ENCODE measurements at regions not wholly inside any gene's neighbourhood (a gene's known extent, or its start where the extent isn't known, plus 50 kb on each side); places are given as distances from the start of the nearest gene placed in this dataset.

DNA sequence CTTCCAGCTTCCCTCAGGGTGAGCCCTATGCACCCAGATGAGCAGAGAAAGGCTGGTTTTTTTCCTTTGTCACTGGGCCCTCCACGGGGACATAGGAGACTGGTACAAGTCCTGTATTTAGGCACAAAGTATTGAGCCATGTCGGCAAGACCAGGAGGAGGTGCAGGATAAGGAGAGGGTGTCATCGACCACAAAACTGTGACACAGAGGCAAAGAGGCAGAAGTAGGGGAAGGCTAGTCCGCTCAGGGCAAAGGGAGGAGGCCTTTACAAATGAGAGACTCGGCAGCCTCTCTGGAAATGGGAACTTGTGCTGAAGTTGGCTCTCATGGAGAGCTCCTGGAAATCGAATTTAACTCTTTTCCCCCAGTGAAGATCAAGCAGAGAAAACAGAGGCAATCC, 70.7 kb upstream of the CAMK1G start:
- intact Hi-C loops (cut with micrococcal nuclease) = loop anchor here (5.0 kb wide), 1 partner anchor 311 kb away; no protein-coding TSS in a partner anchor
- Mint-ChIP-seq H3K4me3 (no peak overlapping the region), H3K27me3 (ENCODE audit: low read depth) (peaks cover 9% of the 10 kb centered on the region), H3K36me3 (ENCODE audit: low read depth) (no peaks in the 10 kb centered on the region), H3K27ac (no peak overlapping the region), H3K4me1 (ENCODE audit: low read depth) (no peaks in the 10 kb centered on the region), H3K9me3 (no peaks in the 10 kb centered on the region)
- DNase-seq = no peak
- CTCF ChIA-PET = interaction anchor here (0.7 to 2.0 kb wide), 8 partner anchors 11 to 264 kb away, joined by 3 to 7 read pairs (median 4); no protein-coding TSS in a partner anchor

DNA sequence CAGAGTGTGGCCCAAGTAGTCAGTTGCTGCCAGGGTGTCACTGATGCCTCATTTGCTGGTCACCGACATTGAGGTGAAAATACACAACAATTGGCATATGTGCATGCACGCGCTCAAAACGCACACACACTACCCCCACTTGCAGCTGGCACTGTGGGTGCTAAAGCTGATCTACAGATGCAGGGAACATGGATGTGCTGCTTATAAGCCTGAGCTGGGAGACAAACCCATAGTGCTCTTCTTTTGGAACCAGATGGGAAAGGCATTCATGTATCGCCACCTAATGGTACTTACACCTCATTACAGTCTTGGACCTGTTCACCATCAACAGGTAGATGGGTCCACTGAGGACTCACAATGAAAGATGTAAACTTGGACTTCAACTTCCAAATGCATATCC, 70.3 kb upstream of the CAMK1G start:
- Mint-ChIP-seq H3K9me3 (no peaks in the 10 kb centered on the region), H3K27me3 (ENCODE audit: low read depth) (peaks cover 11% of the 10 kb centered on the region), H3K36me3 (ENCODE audit: low read depth) (no peaks in the 10 kb centered on the region), H3K4me3 (no peak overlapping the region), H3K27ac (no peak overlapping the region), H3K4me1 (ENCODE audit: low read depth) (no peaks in the 10 kb centered on the region)
- CTCF ChIA-PET = interaction anchor here (0.7 to 2.0 kb wide), 8 partner anchors 12 to 265 kb away, joined by 3 to 7 read pairs (median 4); no protein-coding TSS in a partner anchor
- DNase-seq = no peak
- intact Hi-C loops (cut with micrococcal nuclease) = loop anchor here (5.0 kb wide), 1 partner anchor 311 kb away; no protein-coding TSS in a partner anchor

DNA sequence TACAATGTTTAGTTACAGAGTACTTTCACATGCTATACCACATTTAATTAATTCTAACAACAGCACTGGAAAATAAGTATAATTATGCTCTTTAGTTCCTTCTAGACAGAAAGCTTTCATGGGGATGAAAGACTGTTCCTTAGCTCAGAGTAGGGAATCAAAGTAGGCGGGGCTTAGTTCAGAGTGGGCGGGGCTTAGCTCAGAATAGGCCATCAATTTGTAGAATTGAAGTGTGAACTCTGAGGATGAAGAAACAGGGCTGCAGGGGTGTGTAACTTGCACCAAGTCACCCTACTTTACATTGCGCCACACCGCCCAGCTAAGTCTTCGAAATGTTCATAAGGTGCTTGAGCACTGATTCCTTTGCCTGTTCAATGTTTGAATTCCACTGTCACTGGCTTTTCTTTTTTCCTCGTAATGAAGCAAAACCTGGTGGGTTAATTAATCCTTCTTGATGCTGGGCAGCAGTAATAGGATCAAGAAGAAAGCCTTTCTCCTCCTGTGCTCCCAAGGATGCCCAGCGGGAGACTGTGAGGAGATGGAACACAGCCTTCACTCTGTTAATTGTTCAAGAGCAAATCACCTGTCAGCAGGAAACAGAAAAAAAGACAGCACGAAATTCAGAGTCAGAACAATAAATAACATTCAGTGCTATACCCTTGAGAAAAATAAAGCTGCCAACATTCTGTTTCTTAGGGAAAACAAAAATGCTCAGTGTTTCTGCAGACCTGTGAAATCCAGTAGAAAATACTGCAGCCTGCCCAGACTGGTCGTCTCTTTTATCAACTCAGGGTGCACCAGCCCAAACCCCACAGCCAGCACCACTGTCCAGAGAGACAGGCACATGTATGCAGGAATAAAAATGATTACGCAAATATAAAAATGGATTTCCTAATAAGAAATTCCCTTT, 66.5 kb upstream of the CAMK1G start:
- DNase-seq = no peak
- no peak overlapping the region for H3K27ac Mint-ChIP-seq
- no peaks in the 10 kb centered on the region for H3K36me3 Mint-ChIP-seq (ENCODE audit: low read depth)
- H3K9me3 Mint-ChIP-seq = no peaks in the 10 kb centered on the region
- peaks cover 12% of the 10 kb centered on the region for H3K27me3 Mint-ChIP-seq (ENCODE audit: low read depth)
- CTCF ChIA-PET = interaction anchor here (1.6 kb wide), 1 partner anchor 53 kb away, joined by 6 read pairs; no protein-coding TSS in a partner anchor
- no peak overlapping the region for H3K4me3 Mint-ChIP-seq
- no peaks in the 10 kb centered on the region for H3K4me1 Mint-ChIP-seq (ENCODE audit: low read depth)
- intact Hi-C loops (cut with micrococcal nuclease) = no loop called here

DNA sequence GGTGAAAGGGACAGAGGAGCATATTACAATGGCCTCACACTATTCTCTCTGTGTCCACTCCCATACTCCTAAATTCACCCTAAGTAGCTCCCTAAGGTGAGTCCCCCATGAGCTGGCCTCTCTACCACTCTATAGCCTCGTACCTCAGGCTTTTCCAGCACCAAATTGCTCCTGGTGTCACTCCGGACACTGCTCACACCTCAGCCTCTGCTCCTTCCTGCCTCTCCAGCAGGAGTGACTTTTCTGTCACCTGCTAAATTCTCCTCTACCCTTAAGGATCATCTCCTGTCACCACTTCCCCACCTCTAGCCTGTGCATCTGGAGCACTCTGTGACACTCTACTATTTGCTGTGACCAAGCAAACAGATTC, 65.8 kb upstream of the CAMK1G start:
- H3K36me3 Mint-ChIP-seq (ENCODE audit: low read depth) = no peaks in the 10 kb centered on the region
- intact Hi-C loops (cut with micrococcal nuclease) = no loop called here
- DNase-seq = no peak
- peaks cover 12% of the 10 kb centered on the region for H3K27me3 Mint-ChIP-seq (ENCODE audit: low read depth)
- H3K9me3 Mint-ChIP-seq = no peaks in the 10 kb centered on the region
- no peak overlapping the region for H3K4me3 Mint-ChIP-seq
- no peak overlapping the region for H3K27ac Mint-ChIP-seq
- CTCF ChIA-PET = no interaction called here
- no peaks in the 10 kb centered on the region for H3K4me1 Mint-ChIP-seq (ENCODE audit: low read depth)

DNA sequence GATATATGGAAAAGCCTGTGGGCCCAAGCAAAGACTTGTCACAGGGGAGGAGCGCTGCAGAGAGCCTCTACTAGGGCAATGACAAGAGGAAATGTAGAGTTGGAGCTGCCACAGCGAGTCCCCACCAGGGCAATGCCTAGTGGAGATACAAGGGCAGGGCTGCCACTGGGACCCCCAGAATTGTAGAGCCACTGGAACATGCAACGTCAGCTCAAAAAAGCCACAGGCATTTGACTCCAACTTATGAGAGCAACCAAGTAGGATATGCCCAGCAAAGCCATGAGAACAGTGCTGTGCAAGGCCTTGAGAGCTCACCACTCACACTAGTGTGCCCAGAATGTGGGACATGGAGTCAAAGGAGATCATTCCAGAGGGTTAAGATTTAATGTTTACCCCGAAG, 63.7 kb upstream of the CAMK1G start:
- DNase-seq = no peak
- no peak overlapping the region for H3K4me3 Mint-ChIP-seq
- no peaks in the 10 kb centered on the region for H3K4me1 Mint-ChIP-seq (ENCODE audit: low read depth)
- H3K9me3 Mint-ChIP-seq = no peaks in the 10 kb centered on the region
- H3K36me3 Mint-ChIP-seq (ENCODE audit: low read depth) = no peaks in the 10 kb centered on the region
- peaks cover 12% of the 10 kb centered on the region for H3K27me3 Mint-ChIP-seq (ENCODE audit: low read depth)
- intact Hi-C loops (cut with micrococcal nuclease) = no loop called here
- no peak overlapping the region for H3K27ac Mint-ChIP-seq
- CTCF ChIA-PET = no interaction called here

DNA sequence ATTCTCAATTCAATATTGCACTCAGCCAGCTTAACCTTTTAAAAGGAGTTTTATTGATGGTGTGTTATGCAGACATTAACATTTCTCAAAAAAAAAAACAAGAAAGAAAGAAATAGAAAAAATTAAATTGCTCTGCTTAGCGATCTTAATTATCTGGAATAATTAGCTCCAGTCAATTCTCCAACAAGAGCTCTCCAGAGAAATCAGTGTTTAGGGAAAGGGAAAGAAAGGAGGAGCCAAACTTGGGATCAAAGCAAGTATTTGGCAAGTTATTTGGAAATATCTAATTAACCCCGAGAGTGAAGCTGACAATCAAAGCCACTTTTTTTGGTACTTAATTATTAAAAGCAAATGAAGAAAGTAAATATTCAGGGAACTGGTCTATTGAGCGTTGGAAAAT, 60.7 kb upstream of the CAMK1G start:
- H3K36me3 Mint-ChIP-seq (ENCODE audit: low read depth) = no peaks in the 10 kb centered on the region
- no peak for DNase-seq
- H3K27me3 Mint-ChIP-seq (ENCODE audit: low read depth) = peaks cover 8% of the 10 kb centered on the region
- H3K4me3 Mint-ChIP-seq = no peak overlapping the region
- CTCF ChIA-PET = no interaction called here
- intact Hi-C loops (cut with micrococcal nuclease) = no loop called here
- H3K9me3 Mint-ChIP-seq = no peaks in the 10 kb centered on the region
- H3K27ac Mint-ChIP-seq = no peak overlapping the region
- H3K4me1 Mint-ChIP-seq (ENCODE audit: low read depth) = no peaks in the 10 kb centered on the region

DNA sequence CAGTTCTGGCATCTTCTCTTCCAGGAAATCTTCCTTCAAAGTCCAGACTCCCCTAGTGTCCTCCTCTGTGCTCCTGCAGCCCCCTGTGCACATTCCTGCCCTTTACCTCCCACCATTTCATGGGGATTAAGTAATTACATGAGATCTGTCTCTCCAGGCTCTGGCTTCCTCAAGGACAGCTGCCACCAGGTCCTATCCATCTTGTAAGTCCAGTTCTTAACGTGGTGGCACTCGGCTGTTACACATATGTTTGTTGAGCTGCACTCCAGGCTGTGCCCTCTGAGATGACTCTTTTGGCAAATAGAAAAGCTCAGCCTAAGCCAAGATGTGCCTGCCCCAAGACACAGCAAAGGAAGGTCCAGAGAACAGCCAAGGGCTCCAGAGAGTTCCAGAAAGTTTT, 57.4 kb upstream of the CAMK1G start:
- Mint-ChIP-seq H3K27me3 (ENCODE audit: low read depth) (peaks cover 13% of the 10 kb centered on the region), H3K4me3 (no peak overlapping the region), H3K9me3 (no peaks in the 10 kb centered on the region), H3K4me1 (ENCODE audit: low read depth) (no peaks in the 10 kb centered on the region), H3K36me3 (ENCODE audit: low read depth) (no peaks in the 10 kb centered on the region), H3K27ac (no peak overlapping the region)
- intact Hi-C loops (cut with micrococcal nuclease) = no loop called here
- CTCF ChIA-PET = no interaction called here
- no peak for DNase-seq

DNA sequence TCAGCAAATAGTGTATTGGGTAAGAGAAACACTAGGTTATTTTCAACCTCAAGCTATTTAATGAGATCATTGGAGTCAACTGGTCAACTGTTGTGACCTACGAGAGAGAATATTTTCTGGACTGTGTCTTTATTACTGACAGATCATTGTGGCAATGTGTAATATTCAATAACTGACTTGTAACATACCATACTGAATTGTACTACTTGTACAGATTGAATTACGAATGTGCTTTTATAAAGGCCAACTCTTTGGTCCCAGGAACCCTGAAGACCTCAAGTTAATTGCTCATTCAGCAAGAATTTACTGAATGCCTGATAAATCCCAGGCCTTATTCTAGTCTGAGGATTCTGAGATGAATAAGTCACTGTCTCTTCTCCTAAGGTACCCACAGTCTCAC, 56.1 kb upstream of the CAMK1G start:
- H3K36me3 Mint-ChIP-seq (ENCODE audit: low read depth) = no peaks in the 10 kb centered on the region
- no peaks in the 10 kb centered on the region for H3K4me1 Mint-ChIP-seq (ENCODE audit: low read depth)
- H3K9me3 Mint-ChIP-seq = no peaks in the 10 kb centered on the region
- no peak overlapping the region for H3K27ac Mint-ChIP-seq
- H3K4me3 Mint-ChIP-seq = no peak overlapping the region
- no peak for DNase-seq
- peaks cover 17% of the 10 kb centered on the region for H3K27me3 Mint-ChIP-seq (ENCODE audit: low read depth)
- CTCF ChIA-PET = interaction anchor here (1.0 kb wide), 1 partner anchor 14 kb away, joined by 3 read pairs; no protein-coding TSS in a partner anchor
- intact Hi-C loops (cut with micrococcal nuclease) = no loop called here

DNA sequence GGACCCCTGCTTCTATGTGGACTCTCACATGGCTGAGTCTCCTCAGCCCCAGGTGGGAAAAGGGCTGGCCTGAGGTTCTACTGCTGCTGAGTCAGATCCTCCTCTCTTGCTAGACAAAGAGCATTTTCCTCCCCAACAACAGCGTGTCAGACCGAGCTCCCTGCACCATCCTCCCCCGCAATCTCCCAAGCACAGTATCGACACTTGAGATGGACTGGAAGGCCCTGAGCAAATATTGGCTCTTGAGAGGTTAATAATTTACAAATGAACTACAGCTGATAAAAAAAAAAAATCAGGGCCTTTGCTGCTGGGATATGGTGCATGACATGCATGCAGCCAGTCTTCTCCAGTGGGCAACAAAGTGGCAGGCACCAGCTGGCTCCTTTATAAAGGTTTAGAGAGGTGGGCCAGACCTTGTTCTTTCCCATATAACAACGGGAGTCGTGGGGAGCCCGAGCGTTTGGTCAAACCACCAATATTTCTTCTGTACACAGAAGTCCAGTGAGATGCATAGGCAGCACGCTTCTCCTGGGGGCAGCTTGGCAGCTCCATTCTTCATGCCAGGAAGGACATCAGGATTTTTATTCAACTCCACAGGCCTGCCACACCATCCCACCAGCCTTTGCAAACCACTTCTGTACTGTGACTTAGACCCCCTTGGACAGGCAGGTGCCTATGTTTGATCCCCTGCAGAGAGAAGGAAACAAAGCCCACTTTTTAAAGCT, 55.4 kb upstream of the CAMK1G start:
- intact Hi-C loops (cut with micrococcal nuclease) = no loop called here
- H3K4me3 Mint-ChIP-seq = no peak overlapping the region
- no peak for DNase-seq
- no peaks in the 10 kb centered on the region for H3K4me1 Mint-ChIP-seq (ENCODE audit: low read depth)
- CTCF ChIA-PET = interaction anchor here (0.6 kb wide), 1 partner anchor 33 kb away, joined by 3 read pairs; no protein-coding TSS in a partner anchor
- peaks cover 17% of the 10 kb centered on the region for H3K27me3 Mint-ChIP-seq (ENCODE audit: low read depth)
- H3K9me3 Mint-ChIP-seq = no peaks in the 10 kb centered on the region
- no peak overlapping the region for H3K27ac Mint-ChIP-seq
- no peaks in the 10 kb centered on the region for H3K36me3 Mint-ChIP-seq (ENCODE audit: low read depth)

DNA sequence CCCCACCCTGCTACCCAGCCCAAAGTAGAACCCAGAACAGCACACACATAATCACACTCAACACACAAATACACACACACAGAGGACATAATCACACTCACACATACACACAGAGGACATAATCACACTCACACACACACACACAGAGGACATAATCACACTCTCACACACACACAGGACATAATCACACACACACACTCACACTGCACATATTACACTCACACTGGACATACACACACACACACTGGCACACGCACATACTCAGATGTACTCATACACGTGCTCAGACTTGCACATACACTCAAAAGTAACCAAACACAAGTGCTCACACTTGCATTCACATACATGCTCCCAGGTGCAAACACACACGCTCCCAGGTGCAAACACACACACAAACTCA, 54.3 kb upstream of the CAMK1G start:
- no peak for DNase-seq
- CTCF ChIA-PET = interaction anchor here (1.6 kb wide), 1 partner anchor 38 kb away, joined by 3 read pairs; no protein-coding TSS in a partner anchor
- Mint-ChIP-seq H3K36me3 (ENCODE audit: low read depth) (no peaks in the 10 kb centered on the region), H3K27me3 (ENCODE audit: low read depth) (peaks cover 17% of the 10 kb centered on the region), H3K27ac (no peak overlapping the region), H3K4me1 (ENCODE audit: low read depth) (no peaks in the 10 kb centered on the region), H3K4me3 (no peak overlapping the region), H3K9me3 (no peaks in the 10 kb centered on the region)
- intact Hi-C loops (cut with micrococcal nuclease) = no loop called here

DNA sequence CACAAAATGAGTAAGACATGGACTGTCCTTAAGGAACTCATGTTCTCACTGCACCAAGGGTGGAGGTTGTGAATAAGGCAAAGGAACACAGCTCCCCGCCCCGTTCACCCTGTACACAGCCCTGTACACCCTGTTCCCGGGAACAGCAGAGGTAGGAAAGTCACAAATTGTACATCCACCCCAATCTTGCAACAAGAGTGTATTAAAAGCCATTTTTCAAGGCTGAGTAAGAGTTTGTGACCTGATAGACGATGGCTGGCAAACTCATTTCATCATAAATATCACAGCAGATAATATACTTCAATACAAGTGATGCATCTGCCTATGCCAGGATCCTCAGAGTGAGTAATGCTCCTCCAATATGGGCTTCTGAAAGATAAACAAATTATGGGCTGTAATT, 52.5 kb upstream of the CAMK1G start:
- Mint-ChIP-seq H3K36me3 (ENCODE audit: low read depth) (no peaks in the 10 kb centered on the region), H3K9me3 (no peaks in the 10 kb centered on the region)

DNA sequence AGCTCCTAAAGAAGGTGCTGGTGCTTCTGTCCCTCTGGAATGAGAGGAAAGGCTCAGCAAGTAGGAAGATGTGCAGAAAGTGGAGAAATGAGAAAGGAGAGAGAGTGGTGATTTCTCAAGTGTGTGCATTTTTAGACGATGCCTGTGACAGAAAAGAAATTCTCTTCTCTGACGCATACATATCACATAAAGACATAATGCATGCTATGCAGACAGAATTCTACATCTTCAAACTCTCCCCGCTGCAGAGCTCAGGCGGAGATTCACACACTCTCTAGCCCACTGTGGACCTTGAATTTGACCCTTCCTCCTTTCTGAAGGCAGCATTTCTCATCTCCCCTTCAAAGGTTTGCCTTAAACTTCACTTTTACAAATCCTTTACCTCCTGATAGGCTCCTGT, 52.0 kb upstream of the CAMK1G start:
- no peak for DNase-seq
- H3K27me3 Mint-ChIP-seq (ENCODE audit: low read depth) = peaks cover 12% of the 10 kb centered on the region
- intact Hi-C loops (cut with micrococcal nuclease) = no loop called here
- no peak overlapping the region for H3K27ac Mint-ChIP-seq
- CTCF ChIA-PET = no interaction called here
- H3K36me3 Mint-ChIP-seq (ENCODE audit: low read depth) = no peaks in the 10 kb centered on the region
- no peak overlapping the region for H3K4me3 Mint-ChIP-seq
- H3K9me3 Mint-ChIP-seq = no peaks in the 10 kb centered on the region
- no peaks in the 10 kb centered on the region for H3K4me1 Mint-ChIP-seq (ENCODE audit: low read depth)

More for the DNA sequence above, 52.5 kb upstream of the CAMK1G start:
- H3K4me3 Mint-ChIP-seq = no peak overlapping the region
- H3K27ac Mint-ChIP-seq = no peak overlapping the region
- H3K27me3 Mint-ChIP-seq (ENCODE audit: low read depth) = peaks cover 13% of the 10 kb centered on the region
- CTCF ChIA-PET = no interaction called here
- H3K4me1 Mint-ChIP-seq (ENCODE audit: low read depth) = no peaks in the 10 kb centered on the region
- DNase-seq = no peak
- intact Hi-C loops (cut with micrococcal nuclease) = no loop called here

Measured in activated naive CD4-positive, alpha-beta T cell treated with anti-CD3 and anti-CD28 coated beads for 36 hours (primary cell).